WTC11 (cell line): ENCODE measurements at regions not wholly inside any gene's neighbourhood (a gene's known extent, or its start where the extent isn't known, plus 50 kb on each side); places are given as distances from the start of the nearest gene placed in this dataset.

Experiments
- ATAC-seq: fragments of 200-7000 bp; cut with Tn5 transposase; 2 replicates; pipeline ENCODE4 v1.10.0; 2021; ENCODE audit warnings: mild to moderate bottlenecking, moderate library complexity
- CTCF ChIA-PET: fragments of 300-600 bp; sonication (Branson Sonifier 250); formaldehyde crosslinking; loops from one replicate; lab custom pipeline; 2021; ENCODE audit warnings: antibody characterized with exemption; lab: Charles Lee
- POLR2A ChIA-PET: fragments of 350-600 bp; sonication (Branson Sonifier 250); formaldehyde crosslinking; loops from one replicate; lab custom pipeline; 2021; ENCODE audit warnings: antibody characterized with exemption; lab: Charles Lee
- DNase-seq: peaks from one replicate; pipeline ENCODE4 v3.0.0; 2021; ENCODE audit warnings: low spot score
- H3K27ac Mint-ChIP-seq: 2 replicates; pipeline ENCODE4 v1.8.0; 2021; ENCODE audit warnings: mixed read lengths
- H3K27me3 Mint-ChIP-seq: 2 replicates; pipeline ENCODE4 v1.8.0; 2021; ENCODE audit warnings: low read depth, mild to moderate bottlenecking, moderate library complexity, mixed read lengths
- H3K36me3 Mint-ChIP-seq: 2 replicates; pipeline ENCODE4 v1.8.0; 2021; ENCODE audit warnings: mixed read lengths
- H3K4me1 Mint-ChIP-seq: 2 replicates; pipeline ENCODE4 v1.8.0; 2022; ENCODE audit warnings: mixed read lengths
- H3K4me3 Mint-ChIP-seq: 2 replicates; pipeline ENCODE4 v1.8.0; 2021; ENCODE audit warnings: mild to moderate bottlenecking, moderate library complexity, mixed read lengths
- H3K9me3 Mint-ChIP-seq: 2 replicates; pipeline ENCODE4 v1.8.0; 2021; ENCODE audit warnings: mixed read lengths
- AR ChIP-seq: fragments of 250-450 bp; sonication (Bioruptor Pico); IDR thresholded peaks from 2 replicates; pipeline ENCODE4 v1.9.0; 2021; ENCODE audit warnings: mild to moderate bottlenecking
- CTCF ChIP-seq: fragments of 200-600 bp; IDR thresholded peaks from 2 replicates; pipeline ENCODE4 v1.8.0; 2022; ENCODE audit warnings: antibody characterized with exemption
- ESRRA ChIP-seq: sonication (generic); formaldehyde crosslinking; IDR thresholded peaks from 2 replicates; pipeline ENCODE4 v1.8.1; 2022; ENCODE audit warnings: mild to moderate bottlenecking, missing genetic modification reagents, borderline replicate concordance
- FOXK1 ChIP-seq: sonication (generic); formaldehyde crosslinking; IDR thresholded peaks from 2 replicates; pipeline ENCODE4 v1.8.0; 2022; ENCODE audit warnings: mild to moderate bottlenecking, moderate library complexity, missing genetic modification reagents
- FOXP1 ChIP-seq: sonication (generic); formaldehyde crosslinking; IDR thresholded peaks from 2 replicates; pipeline ENCODE4 v1.8.0; 2022; ENCODE audit warnings: missing genetic modification reagents, mild to moderate bottlenecking, moderate library complexity, borderline replicate concordance
- GTF2I ChIP-seq: fragments of 250-450 bp; sonication (Bioruptor Pico); conservative IDR thresholded peaks from 2 replicates; pipeline ENCODE4 v1.4.0; 2021; ENCODE audit warnings: mild to moderate bottlenecking
- IRF1 ChIP-seq: sonication (generic); formaldehyde crosslinking; IDR thresholded peaks from 2 replicates; pipeline ENCODE4 v1.8.0; 2023; ENCODE audit warnings: missing genetic modification reagents
- KAT7 ChIP-seq: sonication (generic); formaldehyde crosslinking; IDR thresholded peaks from 2 replicates; pipeline ENCODE4 v1.8.1; 2023; ENCODE audit warnings: missing genetic modification reagents, mild to moderate bottlenecking, borderline replicate concordance
- MXD4 ChIP-seq: fragments of 250-450 bp; sonication (Bioruptor Pico); IDR thresholded peaks from 2 replicates; pipeline ENCODE4 v1.8.0; 2021; ENCODE audit warnings: mild to moderate bottlenecking, moderate library complexity, borderline replicate concordance
- NFATC4 ChIP-seq: fragments of 250-450 bp; sonication (Bioruptor Pico); IDR thresholded peaks from 2 replicates; pipeline ENCODE4 v1.9.0; 2021; ENCODE audit warnings: mild to moderate bottlenecking
- NFYB ChIP-seq: sonication (generic); formaldehyde crosslinking; conservative IDR thresholded peaks from 2 replicates; pipeline ENCODE4 v1.8.0; 2022; ENCODE audit warnings: low read depth, missing genetic modification reagents
- RELA ChIP-seq: sonication (generic); formaldehyde crosslinking; IDR thresholded peaks from 2 replicates; pipeline ENCODE4 v1.8.1; 2022; ENCODE audit warnings: missing genetic modification reagents, mild to moderate bottlenecking, borderline replicate concordance
- SP1 ChIP-seq: sonication (generic); formaldehyde crosslinking; conservative IDR thresholded peaks from 2 replicates; pipeline ENCODE4 v1.8.1; 2022; ENCODE audit warnings: missing genetic modification reagents
- TCF7 ChIP-seq: sonication (generic); formaldehyde crosslinking; IDR thresholded peaks from 2 replicates; pipeline ENCODE4 v1.8.0; 2022; ENCODE audit warnings: mild to moderate bottlenecking, low read depth, missing genetic modification reagents, moderate library complexity
- ZNF121 ChIP-seq: sonication (generic); formaldehyde crosslinking; IDR thresholded peaks from 2 replicates; pipeline ENCODE4 v1.8.0; 2023; ENCODE audit warnings: missing genetic modification reagents
- ZNF263 ChIP-seq: sonication (generic); formaldehyde crosslinking; IDR thresholded peaks from 2 replicates; pipeline ENCODE4 v1.8.1; 2022; ENCODE audit warnings: low read depth, mild to moderate bottlenecking, moderate library complexity, missing genetic modification reagents
- ZNF423 ChIP-seq: fragments of 250-450 bp; sonication (Bioruptor Pico); IDR thresholded peaks from 2 replicates; pipeline ENCODE4 v2.1.2; 2022; ENCODE audit warnings: mild to moderate bottlenecking, moderate library complexity
- ZNF671 ChIP-seq: fragments of 250-450 bp; sonication (Bioruptor Pico); IDR thresholded peaks from 2 replicates; pipeline ENCODE4 v1.8.0; 2021; ENCODE audit warnings: mild to moderate bottlenecking
- TF ChIP-seq, protein P1 (sequence below): fragments of 250-450 bp; sonication (Bioruptor Pico); IDR thresholded peaks from 2 replicates; pipeline ENCODE4 v1.9.0; 2021; ENCODE audit warnings: mild to moderate bottlenecking
- TF ChIP-seq, protein P2 (sequence below): sonication (generic); formaldehyde crosslinking; IDR thresholded peaks from 2 replicates; pipeline ENCODE4 v1.8.1; 2022; ENCODE audit warnings: mild to moderate bottlenecking, missing genetic modification reagents, moderate library complexity, borderline replicate concordance
- TF ChIP-seq, protein P3 (sequence below): fragments of 250-450 bp; sonication (Bioruptor Pico); IDR thresholded peaks from 2 replicates; pipeline ENCODE4 v2.1.2; 2022; ENCODE audit warnings: mild to moderate bottlenecking, moderate library complexity
- TF ChIP-seq, protein P4 (sequence below): sonication (generic); formaldehyde crosslinking; conservative IDR thresholded peaks from 2 replicates; pipeline ENCODE4 v1.8.1; 2022; ENCODE audit warnings: mild to moderate bottlenecking, missing genetic modification reagents
- TF ChIP-seq, protein P5 (sequence below): sonication (generic); formaldehyde crosslinking; IDR thresholded peaks from 2 replicates; pipeline ENCODE4 v1.8.0; 2022; ENCODE audit warnings: missing genetic modification reagents
- TF ChIP-seq, protein P6 (sequence below): fragments of 250-450 bp; sonication (Bioruptor Pico); IDR thresholded peaks from 2 replicates; pipeline ENCODE4 v1.9.0; 2021; ENCODE audit warnings: moderate library complexity, mild to moderate bottlenecking, inconsistent platforms, borderline replicate concordance

DNA sequence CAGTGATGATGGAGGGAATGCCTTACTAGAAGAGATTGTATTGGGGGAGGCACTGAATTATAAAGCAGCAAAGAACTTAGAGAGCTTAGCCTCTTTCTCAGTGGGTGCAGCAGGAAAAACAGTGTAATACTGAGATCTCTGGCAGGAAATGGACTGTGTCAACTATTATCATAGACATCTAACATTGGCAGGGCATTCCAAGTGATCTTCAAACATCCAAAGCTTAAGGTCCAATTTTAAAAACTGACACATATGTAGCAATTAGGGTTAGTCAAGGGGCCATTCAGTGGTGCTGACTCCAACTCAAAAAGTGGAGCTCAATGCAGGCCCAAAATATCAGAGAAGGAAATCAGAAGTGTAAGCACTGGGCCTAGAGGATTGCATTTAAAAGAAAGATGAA, 106.6 kb upstream of the DDX18 start:
- Mint-ChIP-seq H3K4me1 (no peaks in the 10 kb centered on the region), H3K9me3 (peaks cover 7% of the 10 kb centered on the region), H3K27ac (no peak overlapping the region), H3K4me3 (no peak overlapping the region), H3K36me3 (no peaks in the 10 kb centered on the region), H3K27me3 (no peaks in the 10 kb centered on the region)
- ChIA-PET POLR2A (interaction anchor here (0.6 kb wide), 1 partner anchor 50 kb away, joined by 3 read pairs; no protein-coding TSS in a partner anchor), CTCF (no interaction called here)
- ATAC-seq (no peak), DNase-seq (no peak)
- TF ChIP-seq ZNF121 (CRISPR knock-in tag) (no peak), ZNF671 (CRISPR knock-in tag) (no peak), KAT7 (CRISPR knock-in tag) (no peak), TCF7 (CRISPR knock-in tag) (no peak), GTF2I (CRISPR knock-in tag) (no peak), FOXP1 (CRISPR knock-in tag) (no peak), NFYB (CRISPR knock-in tag) (no peak), FOXK1 (no peak), SP1 (no peak), ESRRA (no peak), AR (CRISPR knock-in tag) (no peak)
- TF ChIP-seq, protein P1, sequence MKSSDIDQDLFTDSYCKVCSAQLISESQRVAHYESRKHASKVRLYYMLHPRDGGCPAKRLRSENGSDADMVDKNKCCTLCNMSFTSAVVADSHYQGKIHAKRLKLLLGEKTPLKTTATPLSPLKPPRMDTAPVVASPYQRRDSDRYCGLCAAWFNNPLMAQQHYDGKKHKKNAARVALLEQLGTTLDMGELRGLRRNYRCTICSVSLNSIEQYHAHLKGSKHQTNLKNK (CRISPR knock-in tag), result no peak
- TF ChIP-seq, protein P2, sequence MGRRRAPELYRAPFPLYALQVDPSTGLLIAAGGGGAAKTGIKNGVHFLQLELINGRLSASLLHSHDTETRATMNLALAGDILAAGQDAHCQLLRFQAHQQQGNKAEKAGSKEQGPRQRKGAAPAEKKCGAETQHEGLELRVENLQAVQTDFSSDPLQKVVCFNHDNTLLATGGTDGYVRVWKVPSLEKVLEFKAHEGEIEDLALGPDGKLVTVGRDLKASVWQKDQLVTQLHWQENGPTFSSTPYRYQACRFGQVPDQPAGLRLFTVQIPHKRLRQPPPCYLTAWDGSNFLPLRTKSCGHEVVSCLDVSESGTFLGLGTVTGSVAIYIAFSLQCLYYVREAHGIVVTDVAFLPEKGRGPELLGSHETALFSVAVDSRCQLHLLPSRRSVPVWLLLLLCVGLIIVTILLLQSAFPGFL (CRISPR knock-in tag), result no peak
- TF ChIP-seq, protein P3, sequence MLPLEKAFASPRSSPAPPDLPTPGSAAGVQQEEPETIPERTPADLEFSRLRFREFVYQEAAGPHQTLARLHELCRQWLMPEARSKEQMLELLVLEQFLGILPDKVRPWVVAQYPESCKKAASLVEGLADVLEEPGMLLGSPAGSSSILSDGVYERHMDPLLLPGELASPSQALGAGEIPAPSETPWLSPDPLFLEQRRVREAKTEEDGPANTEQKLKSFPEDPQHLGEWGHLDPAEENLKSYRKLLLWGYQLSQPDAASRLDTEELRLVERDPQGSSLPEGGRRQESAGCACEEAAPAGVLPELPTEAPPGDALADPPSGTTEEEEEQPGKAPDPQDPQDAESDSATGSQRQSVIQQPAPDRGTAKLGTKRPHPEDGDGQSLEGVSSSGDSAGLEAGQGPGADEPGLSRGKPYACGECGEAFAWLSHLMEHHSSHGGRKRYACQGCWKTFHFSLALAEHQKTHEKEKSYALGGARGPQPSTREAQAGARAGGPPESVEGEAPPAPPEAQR (CRISPR knock-in tag), result no peak
- TF ChIP-seq, protein P4, sequence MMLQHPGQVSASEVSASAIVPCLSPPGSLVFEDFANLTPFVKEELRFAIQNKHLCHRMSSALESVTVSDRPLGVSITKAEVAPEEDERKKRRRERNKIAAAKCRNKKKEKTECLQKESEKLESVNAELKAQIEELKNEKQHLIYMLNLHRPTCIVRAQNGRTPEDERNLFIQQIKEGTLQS, result no peak

DNA sequence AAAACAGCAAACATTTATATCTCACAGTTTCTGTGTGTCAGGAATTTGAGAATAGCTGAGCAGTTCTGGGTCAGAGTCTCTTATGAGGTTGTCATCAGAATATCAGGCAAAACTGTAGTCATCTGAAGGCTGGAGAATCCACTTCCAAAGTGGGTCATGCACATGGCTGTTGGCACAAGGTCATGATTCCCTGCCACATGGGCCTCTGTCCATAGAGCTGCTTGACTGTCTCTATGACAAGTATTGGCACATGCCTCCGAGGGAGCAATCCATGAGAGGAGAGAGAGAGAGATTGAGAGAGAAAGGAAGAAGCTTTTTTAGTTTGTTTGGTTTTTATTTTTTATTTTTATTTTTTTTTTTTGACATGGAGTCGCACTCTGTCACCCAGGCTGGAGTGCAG, 101.8 kb upstream of the DDX18 start:
- H3K4me3 Mint-ChIP-seq, result no peak overlapping the region
- ATAC-seq (no peak), DNase-seq (no peak)
- H3K9me3 Mint-ChIP-seq, result no peaks in the 10 kb centered on the region; the same call in 1 of the 2 replicates
- CTCF ChIA-PET, result no interaction called here
- no peak overlapping the region for H3K27ac Mint-ChIP-seq
- no peaks in the 10 kb centered on the region for H3K27me3 Mint-ChIP-seq
- POLR2A ChIA-PET, result no interaction called here
- no peaks in the 10 kb centered on the region for H3K36me3 Mint-ChIP-seq
- peaks cover 4% of the 10 kb centered on the region; the same call in 1 of the 2 replicates for H3K4me1 Mint-ChIP-seq
- TF ChIP-seq, protein P5, sequence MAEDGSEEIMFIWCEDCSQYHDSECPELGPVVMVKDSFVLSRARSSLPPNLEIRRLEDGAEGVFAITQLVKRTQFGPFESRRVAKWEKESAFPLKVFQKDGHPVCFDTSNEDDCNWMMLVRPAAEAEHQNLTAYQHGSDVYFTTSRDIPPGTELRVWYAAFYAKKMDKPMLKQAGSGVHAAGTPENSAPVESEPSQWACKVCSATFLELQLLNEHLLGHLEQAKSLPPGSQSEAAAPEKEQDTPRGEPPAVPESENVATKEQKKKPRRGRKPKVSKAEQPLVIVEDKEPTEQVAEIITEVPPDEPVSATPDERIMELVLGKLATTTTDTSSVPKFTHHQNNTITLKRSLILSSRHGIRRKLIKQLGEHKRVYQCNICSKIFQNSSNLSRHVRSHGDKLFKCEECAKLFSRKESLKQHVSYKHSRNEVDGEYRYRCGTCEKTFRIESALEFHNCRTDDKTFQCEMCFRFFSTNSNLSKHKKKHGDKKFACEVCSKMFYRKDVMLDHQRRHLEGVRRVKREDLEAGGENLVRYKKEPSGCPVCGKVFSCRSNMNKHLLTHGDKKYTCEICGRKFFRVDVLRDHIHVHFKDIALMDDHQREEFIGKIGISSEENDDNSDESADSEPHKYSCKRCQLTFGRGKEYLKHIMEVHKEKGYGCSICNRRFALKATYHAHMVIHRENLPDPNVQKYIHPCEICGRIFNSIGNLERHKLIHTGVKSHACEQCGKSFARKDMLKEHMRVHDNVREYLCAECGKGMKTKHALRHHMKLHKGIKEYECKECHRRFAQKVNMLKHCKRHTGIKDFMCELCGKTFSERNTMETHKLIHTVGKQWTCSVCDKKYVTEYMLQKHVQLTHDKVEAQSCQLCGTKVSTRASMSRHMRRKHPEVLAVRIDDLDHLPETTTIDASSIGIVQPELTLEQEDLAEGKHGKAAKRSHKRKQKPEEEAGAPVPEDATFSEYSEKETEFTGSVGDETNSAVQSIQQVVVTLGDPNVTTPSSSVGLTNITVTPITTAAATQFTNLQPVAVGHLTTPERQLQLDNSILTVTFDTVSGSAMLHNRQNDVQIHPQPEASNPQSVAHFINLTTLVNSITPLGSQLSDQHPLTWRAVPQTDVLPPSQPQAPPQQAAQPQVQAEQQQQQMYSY (CRISPR knock-in tag), result no peak
- no peak for TF ChIP-seq MXD4 (CRISPR knock-in tag)
- TF ChIP-seq RELA (CRISPR knock-in tag), result no peak
- TF ChIP-seq IRF1 (CRISPR knock-in tag), result no peak
- TF ChIP-seq ZNF423 (CRISPR knock-in tag), result no peak
- TF ChIP-seq CTCF, result no peak
- no peak for TF ChIP-seq ZNF263
- TF ChIP-seq, protein P6, sequence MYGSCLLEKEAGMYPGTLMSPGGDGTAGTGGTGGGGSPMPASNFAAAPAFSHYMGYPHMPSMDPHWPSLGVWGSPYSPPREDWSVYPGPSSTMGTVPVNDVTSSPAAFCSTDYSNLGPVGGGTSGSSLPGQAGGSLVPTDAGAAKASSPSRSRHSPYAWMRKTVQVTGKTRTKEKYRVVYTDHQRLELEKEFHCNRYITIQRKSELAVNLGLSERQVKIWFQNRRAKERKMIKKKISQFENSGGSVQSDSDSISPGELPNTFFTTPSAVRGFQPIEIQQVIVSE (CRISPR knock-in tag), result no peak
- TF ChIP-seq NFATC4 (CRISPR knock-in tag), result no peak
